Neural cell (in vitro differentiated cells): ENCODE measurements at regions not wholly inside any gene's neighbourhood (a gene's known extent, or its start where the extent isn't known, plus 50 kb on each side); places are given as distances from the start of the nearest gene placed in this dataset.

Experiments used
- H2AFZ ChIP-seq: fragments of 200-600, 300-800 bp; sonication (generic), shearing (Covaris generic); 2 replicates; pipeline ENCODE4 v1.6.0; 2014; ENCODE audit warnings: low read depth, mild to moderate bottlenecking, antibody characterized with exemption, low read length, moderate library complexity
- H3F3A ChIP-seq: fragments of 200-600 bp; shearing (Covaris generic); 2 replicates; pipeline ENCODE4 v1.6.1; 2016; ENCODE audit warnings: mild to moderate bottlenecking, moderate library complexity, mixed read lengths, antibody characterized with exemption, low read length; ENCODE audit not compliant: insufficient read depth, poor library complexity, severe bottlenecking
- H3K27ac ChIP-seq: fragments of 200-600, 300-800 bp; sonication (generic), shearing (Covaris generic); 2 replicates; pipeline ENCODE4 v1.5.1; 2014; ENCODE audit warnings: mild to moderate bottlenecking, low read length, moderate library complexity
- H3K27me3 ChIP-seq: fragments of 300-800, 200-600 bp; sonication (generic), shearing (Covaris generic); 2 replicates; pipeline ENCODE4 v1.6.0; 2014; ENCODE audit warnings: mild to moderate bottlenecking, low read depth, low read length, moderate library complexity; ENCODE audit not compliant: insufficient read depth
- H3K36me3 ChIP-seq: fragments of 300-800, 200-600 bp; sonication (generic), shearing (Covaris generic); 2 replicates; pipeline ENCODE4 v1.5.1; 2014; ENCODE audit warnings: mild to moderate bottlenecking, antibody characterized with exemption, low read length, moderate library complexity; ENCODE audit not compliant: insufficient read depth
- H3K4me2 ChIP-seq: fragments of 300-800, 200-600 bp; sonication (generic), shearing (Covaris generic); 2 replicates; pipeline ENCODE4 v1.6.0; 2014; ENCODE audit warnings: mild to moderate bottlenecking, low read length
- H3K4me3 ChIP-seq: fragments of 300-800, 200-600 bp; sonication (generic), shearing (Covaris generic); 2 replicates; pipeline ENCODE4 v1.5.1; 2014; ENCODE audit warnings: mild to moderate bottlenecking, low read length, moderate library complexity
- H3K79me2 ChIP-seq: fragments of 200-600 bp; shearing (Covaris generic); replicated peaks from 2 replicates; pipeline ENCODE4 v1.6.0; 2014; ENCODE audit warnings: mild to moderate bottlenecking, low read length, moderate library complexity; ENCODE audit not compliant: insufficient read depth
- H3K9ac ChIP-seq: fragments of 300-800, 200-600 bp; sonication (generic), shearing (Covaris generic); 2 replicates; pipeline ENCODE4 v1.6.1; 2016; ENCODE audit warnings: mild to moderate bottlenecking, low read length, mixed read lengths
- H3K9me2 ChIP-seq: fragments of 200-600 bp; shearing (Covaris generic); 2 replicates; pipeline ENCODE4 v1.6.1; 2016; ENCODE audit warnings: mild to moderate bottlenecking, low read length, mixed read lengths; ENCODE audit not compliant: insufficient read depth
- H3K9me3 ChIP-seq: fragments of 200-600, 300-800 bp; sonication (generic), shearing (Covaris generic); 2 replicates; pipeline ENCODE4 v1.6.1; 2016; ENCODE audit warnings: mild to moderate bottlenecking, mixed run types, low read length, moderate library complexity, mixed read lengths
- H4K20me1 ChIP-seq: fragments of 200-600 bp; shearing (Covaris generic); 2 replicates; pipeline ENCODE4 v1.6.1; 2016; ENCODE audit warnings: mild to moderate bottlenecking, mixed run types; ENCODE audit not compliant: insufficient read depth
- EP300 ChIP-seq: fragments of 450-650 bp; conservative IDR thresholded peaks from 2 replicates; pipeline ENCODE4 v1.6.1; 2014; ENCODE audit warnings: antibody characterized with exemption, mild to moderate bottlenecking, moderate library complexity; ENCODE audit not compliant: poor library complexity, severe bottlenecking
- EZH2 ChIP-seq: fragments of 200-600, 300-800 bp; shearing (Covaris generic), sonication (generic); IDR thresholded peaks from 2 replicates; pipeline ENCODE4 v1.6.1; 2014; ENCODE audit warnings: antibody characterized with exemption, low read length, borderline replicate concordance, mild to moderate bottlenecking; ENCODE audit not compliant: insufficient read depth, poor library complexity, severe bottlenecking
- MXI1 ChIP-seq: fragments of 450-650 bp; conservative IDR thresholded peaks from 2 replicates; pipeline ENCODE4 v1.6.1; 2014; ENCODE audit warnings: antibody characterized with exemption, mild to moderate bottlenecking; ENCODE audit not compliant: poor library complexity, severe bottlenecking
- POLR2AphosphoS5 ChIP-seq: IDR thresholded peaks from 2 replicates; pipeline ENCODE4 v1.6.1; 2012
- RAD21 ChIP-seq: fragments of 450-650 bp; conservative IDR thresholded peaks from 2 replicates; pipeline ENCODE4 v1.6.1; 2014; ENCODE audit warnings: antibody characterized with exemption, mild to moderate bottlenecking, moderate library complexity
- REST ChIP-seq: IDR thresholded peaks from 2 replicates; pipeline ENCODE4 v1.6.1; 2012; ENCODE audit warnings: borderline replicate concordance
- SMC3 ChIP-seq: fragments of 450-650 bp; conservative IDR thresholded peaks from 2 replicates; pipeline ENCODE4 v1.6.1; 2014; ENCODE audit warnings: antibody characterized with exemption, mild to moderate bottlenecking, moderate library complexity; ENCODE audit not compliant: poor library complexity
- TAF1 ChIP-seq: IDR thresholded peaks from 2 replicates; pipeline ENCODE4 v1.6.1; 2012; ENCODE audit warnings: low read depth
- TF ChIP-seq, protein P1 (sequence below): fragments of 450-650 bp; IDR thresholded peaks from 2 replicates; pipeline ENCODE4 v1.5.1; 2014; ENCODE audit warnings: antibody characterized with exemption, mild to moderate bottlenecking, moderate library complexity; ENCODE audit not compliant: poor library complexity, severe bottlenecking

- H3K9me2 ChIP-seq = no peaks in the 10 kb centered on the region
- H2AFZ ChIP-seq = no peak overlapping the region
- H3K4me2 ChIP-seq = no peak overlapping the region
- no peaks in the 10 kb centered on the region for H3K79me2 ChIP-seq
- H3K27ac ChIP-seq = no peak overlapping the region
- TF ChIP-seq TAF1 (no peak), SMC3 (no peak), REST (no peak), RAD21 (no peak), EP300 (no peak), POLR2AphosphoS5 (no peak), EZH2 (no peak), MXI1 (no peak)
- TF ChIP-seq, protein P1, sequence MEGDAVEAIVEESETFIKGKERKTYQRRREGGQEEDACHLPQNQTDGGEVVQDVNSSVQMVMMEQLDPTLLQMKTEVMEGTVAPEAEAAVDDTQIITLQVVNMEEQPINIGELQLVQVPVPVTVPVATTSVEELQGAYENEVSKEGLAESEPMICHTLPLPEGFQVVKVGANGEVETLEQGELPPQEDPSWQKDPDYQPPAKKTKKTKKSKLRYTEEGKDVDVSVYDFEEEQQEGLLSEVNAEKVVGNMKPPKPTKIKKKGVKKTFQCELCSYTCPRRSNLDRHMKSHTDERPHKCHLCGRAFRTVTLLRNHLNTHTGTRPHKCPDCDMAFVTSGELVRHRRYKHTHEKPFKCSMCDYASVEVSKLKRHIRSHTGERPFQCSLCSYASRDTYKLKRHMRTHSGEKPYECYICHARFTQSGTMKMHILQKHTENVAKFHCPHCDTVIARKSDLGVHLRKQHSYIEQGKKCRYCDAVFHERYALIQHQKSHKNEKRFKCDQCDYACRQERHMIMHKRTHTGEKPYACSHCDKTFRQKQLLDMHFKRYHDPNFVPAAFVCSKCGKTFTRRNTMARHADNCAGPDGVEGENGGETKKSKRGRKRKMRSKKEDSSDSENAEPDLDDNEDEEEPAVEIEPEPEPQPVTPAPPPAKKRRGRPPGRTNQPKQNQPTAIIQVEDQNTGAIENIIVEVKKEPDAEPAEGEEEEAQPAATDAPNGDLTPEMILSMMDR = no peak
- no peak overlapping the region for H3K4me3 ChIP-seq
- H4K20me1 ChIP-seq = no peaks in the 10 kb centered on the region
- H3K36me3 ChIP-seq = no peaks in the 10 kb centered on the region
- no peaks in the 10 kb centered on the region for H3F3A ChIP-seq
- H3K9ac ChIP-seq = no peak overlapping the region
- H3K9me3 ChIP-seq = no peaks in the 10 kb centered on the region
- H3K27me3 ChIP-seq = no peaks in the 10 kb centered on the region
Observed at GRCh38 chr12:29880987-29881386, 97.2 kb upstream of the TMTC1 start.

GRCh38 chr12:29879606-29880308, 96.0 kb upstream of the TMTC1 start:
- Histone ChIP-seq H3F3A (no peaks in the 10 kb centered on the region), H3K27me3 (no peaks in the 10 kb centered on the region), H2AFZ (no peak overlapping the region), H3K36me3 (no peaks in the 10 kb centered on the region), H3K79me2 (no peaks in the 10 kb centered on the region), H3K9me3 (no peaks in the 10 kb centered on the region), H3K4me2 (no peak overlapping the region), H3K4me3 (no peak overlapping the region), H4K20me1 (no peaks in the 10 kb centered on the region), H3K27ac (no peak overlapping the region), H3K9ac (no peak overlapping the region), H3K9me2 (no peaks in the 10 kb centered on the region)
- TF ChIP-seq SMC3 = no peak
- TF ChIP-seq MXI1 = no peak
- no peak for TF ChIP-seq POLR2AphosphoS5
- TF ChIP-seq TAF1 = no peak
- TF ChIP-seq EP300 = no peak
- no peak for TF ChIP-seq RAD21
- TF ChIP-seq REST = no peak
- TF ChIP-seq, protein P1 = no peak
- no peak for TF ChIP-seq EZH2
